Right lobe of liver (tissue), 6 donors: ENCODE measurements at regions not wholly inside any gene's neighbourhood (a gene's known extent, or its start where the extent isn't known, plus 50 kb on each side); places are given as distances from the start of the nearest gene placed in this dataset.

ENCODE experiments used
- ATAC-seq, 4 donors: fragments of 200-7000 bp; cut with Tn5 transposase; one replicate each; pipeline ENCODE4 v1.9.1; 2020; ENCODE audit warnings: mild to moderate bottlenecking in 4 of 4, moderate library complexity in 4 of 4
- DNase-seq, 3 donors: peaks; one replicate each; pipeline ENCODE4 v3.0.0-alpha.2; 2020
- H3K27ac ChIP-seq, 3 donors: fragments of 200-600 bp; one replicate each; pipeline ENCODE4 v1.8.0; 2022
- H3K27me3 ChIP-seq, 2 donors: fragments of 200-600 bp; one replicate each; pipeline ENCODE4 v1.8.0; 2022
- H3K36me3 ChIP-seq, 4 donors: fragments of 200-600 bp; sonication (generic) in 1 of 4; one replicate each; pipeline versions ENCODE4 v1.5.1 to v1.8.0; 2017 to 2022; ENCODE audit warnings: control low read depth in 1 of 4
- H3K4me1 ChIP-seq, 4 donors: fragments of 200-600 bp; sonication (generic) in 1 of 4; one replicate each; pipeline versions ENCODE4 v1.5.1 to v1.8.0; 2017 to 2022; ENCODE audit warnings: control low read depth in 1 of 4
- H3K4me3 ChIP-seq, 3 donors: fragments of 200-600 bp; one replicate each; pipeline ENCODE4 v1.8.0; 2022
- H3K9me3 ChIP-seq, 4 donors: fragments of 200-600 bp; sonication (generic) in 1 of 4; one replicate each; pipeline versions ENCODE4 v1.5.1 to v1.8.0; 2017 to 2022; ENCODE audit warnings: control low read depth in 1 of 4
- POLR2A ChIP-seq: fragments of 450-650 bp; IDR thresholded peaks from one replicate; pipeline ENCODE4 v1.6.1; 2017; ENCODE audit warnings: antibody characterized with exemption, mild to moderate bottlenecking
- WGBS: methylation state at CpG from one replicate; pipeline ENCODE4 v1.1.6; 2018; ENCODE audit warnings: low coverage, low lambda C conversion rate; ENCODE audit not compliant: insufficient coverage; ENCODE audit errors: missing lambda C conversion rate; 5-methylcytosine and 5-hydroxymethylcytosine counted together
- intact Hi-C, 2 donors: fragments of 100-400 bp; cut with DNase I; formaldehyde crosslinking; loops; one replicate each; pipeline versions ENCODE4 v1.11.2 to v1.14.1; 2022
- TF ChIP-seq, protein P1 (sequence below), 4 donors: fragments of 200-600 bp in 3 of 4; fragments of 450-650 bp in 1 of 4; IDR thresholded peaks; one replicate each; pipeline versions ENCODE4 v1.5.1 to v1.8.0; 2016 to 2022; ENCODE audit warnings: antibody characterized with exemption in 4 of 4, mild to moderate bottlenecking in 2 of 4
- donor health status: DM: no; HTN: yes; CAD: no.
- donor health status: DM: no; HTN: no; CAD: no.
- donor health status: DM: no; HTN: no; CAD: no.
- donor health status: DM: no; HTN: yes; CAD: no.
- donor health status: DM: no; HTN: yes; CAD: no.

DNA sequence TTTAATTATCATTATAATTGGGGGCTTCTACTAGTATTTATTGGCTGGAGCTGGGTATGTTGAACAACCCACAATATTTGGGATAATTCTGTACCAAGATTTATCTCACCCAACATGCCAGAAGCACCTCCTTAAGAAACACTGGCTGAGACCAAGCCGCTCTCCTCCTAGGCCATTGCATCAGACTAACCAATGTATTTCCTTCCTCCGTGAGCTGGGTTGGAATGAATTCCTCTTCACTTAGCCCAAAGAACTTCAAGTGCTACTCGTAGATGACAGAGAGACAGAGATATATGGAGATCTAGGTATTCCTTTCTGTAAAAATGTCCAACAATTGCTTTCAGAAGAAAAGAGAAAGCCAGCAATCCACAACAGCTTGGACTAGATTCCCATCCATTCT is 87.2 kb upstream of the ETS2 start:
- H3K27ac ChIP-seq = no peak overlapping the region
- no peak for TF ChIP-seq POLR2A
- TF ChIP-seq, protein P1, sequence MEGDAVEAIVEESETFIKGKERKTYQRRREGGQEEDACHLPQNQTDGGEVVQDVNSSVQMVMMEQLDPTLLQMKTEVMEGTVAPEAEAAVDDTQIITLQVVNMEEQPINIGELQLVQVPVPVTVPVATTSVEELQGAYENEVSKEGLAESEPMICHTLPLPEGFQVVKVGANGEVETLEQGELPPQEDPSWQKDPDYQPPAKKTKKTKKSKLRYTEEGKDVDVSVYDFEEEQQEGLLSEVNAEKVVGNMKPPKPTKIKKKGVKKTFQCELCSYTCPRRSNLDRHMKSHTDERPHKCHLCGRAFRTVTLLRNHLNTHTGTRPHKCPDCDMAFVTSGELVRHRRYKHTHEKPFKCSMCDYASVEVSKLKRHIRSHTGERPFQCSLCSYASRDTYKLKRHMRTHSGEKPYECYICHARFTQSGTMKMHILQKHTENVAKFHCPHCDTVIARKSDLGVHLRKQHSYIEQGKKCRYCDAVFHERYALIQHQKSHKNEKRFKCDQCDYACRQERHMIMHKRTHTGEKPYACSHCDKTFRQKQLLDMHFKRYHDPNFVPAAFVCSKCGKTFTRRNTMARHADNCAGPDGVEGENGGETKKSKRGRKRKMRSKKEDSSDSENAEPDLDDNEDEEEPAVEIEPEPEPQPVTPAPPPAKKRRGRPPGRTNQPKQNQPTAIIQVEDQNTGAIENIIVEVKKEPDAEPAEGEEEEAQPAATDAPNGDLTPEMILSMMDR (IDR thresholded peaks at IDR 0.05) = no peak
- no peak overlapping the region for H3K4me3 ChIP-seq
- DNase-seq (no peak), ATAC-seq (no peak)
- WGBS = 47% methylated on average over 3 of the region's 3 CpGs
- no peaks in the 10 kb centered on the region for H3K36me3 ChIP-seq
- intact Hi-C loops = no loop called here
- no peaks in the 10 kb centered on the region for H3K9me3 ChIP-seq
- H3K4me1 ChIP-seq = no peaks in the 10 kb centered on the region
- no peaks in the 10 kb centered on the region for H3K27me3 ChIP-seq

DNA sequence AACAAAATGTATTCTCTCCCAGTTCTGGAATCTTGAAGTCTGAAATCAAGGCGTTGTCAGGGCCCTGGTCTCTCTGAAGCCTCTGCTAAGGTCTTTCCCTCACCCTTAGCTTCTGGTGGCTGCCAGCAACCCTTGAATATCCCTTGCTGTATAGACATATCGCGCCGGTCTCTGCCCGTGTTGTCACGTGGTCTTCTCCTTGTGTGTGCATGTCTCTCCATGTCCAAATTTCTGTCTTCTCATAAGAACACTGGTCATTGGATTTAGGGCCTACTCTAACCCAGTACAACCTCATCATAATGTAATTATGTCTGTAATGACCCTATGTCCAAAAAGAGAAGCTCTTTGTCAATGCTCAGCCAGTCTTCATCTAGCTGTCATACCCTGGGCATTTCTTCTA is 85.7 kb upstream of the ETS2 start:
- Histone ChIP-seq H3K4me3 (no peak overlapping the region), H3K9me3 (no peaks in the 10 kb centered on the region), H3K27me3 (no peaks in the 10 kb centered on the region), H3K36me3 (no peaks in the 10 kb centered on the region), H3K4me1 (no peaks in the 10 kb centered on the region), H3K27ac (no peak overlapping the region)
- WGBS = 88% methylated on average over 6 of the region's 6 CpGs
- ATAC-seq = no peak
- intact Hi-C loops = loop anchor here in 1 of 2 donors (10.0 kb wide), 1 partner anchor 425 kb away; no protein-coding TSS in a partner anchor
- TF ChIP-seq, protein P1 (IDR thresholded peaks at IDR 0.05) = no peak
- TF ChIP-seq POLR2A = no peak
- no peak for DNase-seq

DNA sequence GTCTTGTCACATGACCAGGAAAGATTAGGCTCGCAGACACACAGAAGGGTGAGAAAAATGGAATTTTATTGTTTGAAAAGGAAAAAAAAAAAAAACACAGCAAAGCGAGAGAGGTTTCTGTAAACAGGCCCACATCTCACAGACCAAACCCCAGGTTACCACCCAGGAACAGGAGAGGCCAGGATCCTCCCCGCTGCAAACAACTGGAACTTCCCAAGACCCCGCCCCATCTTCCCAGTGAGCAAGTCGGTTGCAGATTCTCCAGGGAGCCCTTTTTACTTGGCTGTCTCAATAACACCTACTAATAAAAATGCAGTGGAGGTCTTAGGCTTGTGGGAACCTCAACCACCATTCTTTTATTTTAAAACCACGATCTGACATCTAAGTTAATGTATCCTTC is 84.7 kb upstream of the ETS2 start:
- H3K36me3 ChIP-seq = no peaks in the 10 kb centered on the region
- no peak for TF ChIP-seq POLR2A
- TF ChIP-seq, protein P1 (IDR thresholded peaks at IDR 0.05) = no peak
- intact Hi-C loops = loop anchor here in 1 of 2 donors (10.0 kb wide), 1 partner anchor 424 kb away; no protein-coding TSS in a partner anchor
- WGBS = 68% methylated on average over 6 of the region's 6 CpGs
- H3K27me3 ChIP-seq = no peaks in the 10 kb centered on the region
- no peaks in the 10 kb centered on the region for H3K4me1 ChIP-seq
- DNase-seq (no peak), ATAC-seq (no peak)
- no peak overlapping the region for H3K27ac ChIP-seq
- no peak overlapping the region for H3K4me3 ChIP-seq
- H3K9me3 ChIP-seq = peaks cover 0 to 4% (median 0%) of the 10 kb centered on the region in 4 donors

DNA sequence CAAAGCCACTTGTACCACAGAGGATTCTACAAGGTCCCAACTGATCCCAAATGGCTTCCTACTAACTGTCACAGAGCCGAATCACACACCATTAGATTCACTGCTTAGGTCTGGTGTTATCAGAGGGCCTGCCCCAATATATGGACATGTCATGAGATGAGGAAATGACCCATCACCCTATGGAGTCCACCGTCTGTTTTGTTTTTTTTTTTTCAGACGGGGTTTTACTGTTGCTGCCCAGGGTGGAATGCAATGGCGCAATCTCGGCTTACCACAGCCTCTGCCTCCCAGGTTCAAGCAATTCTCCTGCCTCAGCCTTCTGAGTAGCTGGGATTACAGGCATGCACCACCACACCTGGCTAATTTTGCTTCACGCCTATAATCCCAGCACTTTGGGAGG is 83.8 kb upstream of the ETS2 start:
- DNase-seq (no peak), ATAC-seq (no peak)
- no peak overlapping the region for H3K4me3 ChIP-seq
- H3K4me1 ChIP-seq = no peaks in the 10 kb centered on the region
- no peaks in the 10 kb centered on the region for H3K27me3 ChIP-seq
- WGBS = 70% methylated on average over 5 of the region's 6 CpGs
- H3K36me3 ChIP-seq = no peaks in the 10 kb centered on the region
- H3K27ac ChIP-seq = no peak overlapping the region
- H3K9me3 ChIP-seq = peaks cover 0 to 4% (median 0%) of the 10 kb centered on the region in 4 donors
- TF ChIP-seq, protein P1 (IDR thresholded peaks at IDR 0.05) = no peak
- TF ChIP-seq POLR2A = no peak
- intact Hi-C loops = loop anchor here in 1 of 2 donors (10.0 kb wide), 1 partner anchor 423 kb away; no protein-coding TSS in a partner anchor
